ENCODE measurements at regions not wholly inside any gene's neighbourhood (a gene's known extent, or its start where the extent isn't known, plus 50 kb on each side); places are given as distances from the start of the nearest gene placed in this dataset.

DNA sequence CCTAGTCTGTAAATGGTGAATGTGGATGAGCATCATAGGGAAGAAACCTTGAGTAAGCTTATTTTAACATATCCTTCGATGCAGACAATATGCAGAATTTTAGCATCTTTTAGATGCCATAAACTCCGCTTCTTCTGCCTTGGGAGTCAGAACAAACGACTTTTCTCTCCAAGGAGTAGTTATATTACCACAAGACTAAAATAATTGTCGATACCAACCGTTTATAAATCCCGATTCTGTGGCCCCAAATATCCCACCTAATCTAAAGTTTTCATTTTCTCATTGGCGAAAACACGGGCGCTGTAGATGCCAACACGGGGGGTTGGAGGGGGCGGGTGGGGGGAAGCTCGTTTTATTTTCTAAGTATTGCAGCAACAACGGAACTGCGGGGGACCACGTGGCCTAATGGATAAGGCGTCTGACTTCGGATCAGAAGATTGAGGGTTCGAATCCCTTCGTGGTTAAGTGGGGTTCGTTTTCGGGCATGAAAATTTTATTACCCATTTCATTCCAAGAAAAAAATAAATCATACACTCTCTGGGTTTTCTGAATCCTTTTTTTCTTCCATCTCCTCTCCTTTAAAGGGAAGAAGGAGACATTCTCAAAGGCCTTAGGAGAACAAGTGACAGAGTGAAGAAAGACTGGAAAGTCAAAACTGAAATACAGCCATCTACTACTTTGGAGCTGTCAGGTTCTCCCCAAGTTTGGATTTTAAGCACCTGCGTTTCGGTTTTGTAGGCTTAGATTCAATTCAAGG, 65.5 kb upstream of the BTN3A2 start:
- no peak for DNase-seq (ENCODE audit: low spot score)

DNA sequence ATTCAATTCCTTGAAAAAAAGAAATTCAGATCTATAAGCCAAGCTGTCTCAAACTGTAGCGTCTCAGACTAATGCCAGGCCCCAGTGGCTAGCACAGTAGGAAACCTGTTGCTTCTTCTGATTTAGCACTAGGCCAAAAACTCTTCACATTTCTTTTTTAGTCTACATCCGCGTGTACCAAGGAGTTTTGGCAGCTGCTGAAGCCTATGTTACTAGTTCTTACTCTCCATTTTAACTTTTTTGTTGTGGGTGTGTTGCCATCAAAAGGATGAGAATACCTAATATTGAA, 65.0 kb upstream of the BTN3A2 start:
- no peak for DNase-seq (ENCODE audit: low spot score)
- TF ChIP-seq, protein P1, sequence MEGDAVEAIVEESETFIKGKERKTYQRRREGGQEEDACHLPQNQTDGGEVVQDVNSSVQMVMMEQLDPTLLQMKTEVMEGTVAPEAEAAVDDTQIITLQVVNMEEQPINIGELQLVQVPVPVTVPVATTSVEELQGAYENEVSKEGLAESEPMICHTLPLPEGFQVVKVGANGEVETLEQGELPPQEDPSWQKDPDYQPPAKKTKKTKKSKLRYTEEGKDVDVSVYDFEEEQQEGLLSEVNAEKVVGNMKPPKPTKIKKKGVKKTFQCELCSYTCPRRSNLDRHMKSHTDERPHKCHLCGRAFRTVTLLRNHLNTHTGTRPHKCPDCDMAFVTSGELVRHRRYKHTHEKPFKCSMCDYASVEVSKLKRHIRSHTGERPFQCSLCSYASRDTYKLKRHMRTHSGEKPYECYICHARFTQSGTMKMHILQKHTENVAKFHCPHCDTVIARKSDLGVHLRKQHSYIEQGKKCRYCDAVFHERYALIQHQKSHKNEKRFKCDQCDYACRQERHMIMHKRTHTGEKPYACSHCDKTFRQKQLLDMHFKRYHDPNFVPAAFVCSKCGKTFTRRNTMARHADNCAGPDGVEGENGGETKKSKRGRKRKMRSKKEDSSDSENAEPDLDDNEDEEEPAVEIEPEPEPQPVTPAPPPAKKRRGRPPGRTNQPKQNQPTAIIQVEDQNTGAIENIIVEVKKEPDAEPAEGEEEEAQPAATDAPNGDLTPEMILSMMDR (IDR thresholded peaks at IDR 0.05; ENCODE audit: extremely low read depth, missing control alignments) = no peak

More for the DNA sequence above, 65.5 kb upstream of the BTN3A2 start:
- TF ChIP-seq, protein P1 (IDR thresholded peaks at IDR 0.05; ENCODE audit: extremely low read depth, missing control alignments) = no peak

DNA sequence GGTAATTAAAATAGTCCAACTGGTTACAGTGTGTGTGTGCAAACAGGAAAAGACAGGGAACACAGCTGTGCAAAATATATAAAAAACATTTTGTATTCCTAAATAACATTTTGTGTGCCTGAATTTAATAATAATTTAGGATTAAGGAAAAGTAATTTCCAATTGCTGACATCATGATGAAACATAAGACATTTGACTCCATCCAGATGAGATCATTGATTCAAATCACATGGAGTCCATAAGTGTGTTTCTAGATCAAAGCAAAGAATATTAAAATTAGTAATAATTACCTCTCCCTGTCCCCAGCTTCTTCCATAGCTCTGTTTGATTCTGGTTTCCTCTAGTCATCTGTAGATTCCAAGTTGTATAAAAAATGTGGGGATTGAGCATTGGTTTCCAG, 64.6 kb upstream of the BTN3A2 start:
- TF ChIP-seq, protein P1 (IDR thresholded peaks at IDR 0.05; ENCODE audit: extremely low read depth, missing control alignments) = no peak
- no peak for DNase-seq (ENCODE audit: low spot score)

DNA sequence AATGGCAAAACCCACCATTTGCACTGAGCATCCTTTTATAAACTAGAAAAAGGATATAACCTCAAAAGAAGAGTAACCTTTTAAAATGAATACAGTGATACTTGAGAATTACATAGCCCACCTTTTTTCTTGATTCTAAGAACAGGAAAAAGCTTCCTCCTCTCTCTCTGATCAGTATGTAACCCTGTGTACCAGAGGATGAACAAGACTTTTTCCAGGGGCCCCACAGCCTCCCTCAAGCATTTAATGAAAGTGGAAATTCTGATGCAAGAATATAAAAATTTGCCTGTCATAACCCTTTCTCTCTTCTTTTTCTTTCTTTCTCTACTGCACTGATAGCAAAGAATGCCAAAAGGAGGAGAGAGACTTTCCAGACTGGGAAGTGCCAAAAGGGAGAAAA, 64.2 kb upstream of the BTN3A2 start:
- DNase-seq (ENCODE audit: low spot score) = no peak
- TF ChIP-seq, protein P1 (IDR thresholded peaks at IDR 0.05; ENCODE audit: extremely low read depth, missing control alignments) = no peak

DNA sequence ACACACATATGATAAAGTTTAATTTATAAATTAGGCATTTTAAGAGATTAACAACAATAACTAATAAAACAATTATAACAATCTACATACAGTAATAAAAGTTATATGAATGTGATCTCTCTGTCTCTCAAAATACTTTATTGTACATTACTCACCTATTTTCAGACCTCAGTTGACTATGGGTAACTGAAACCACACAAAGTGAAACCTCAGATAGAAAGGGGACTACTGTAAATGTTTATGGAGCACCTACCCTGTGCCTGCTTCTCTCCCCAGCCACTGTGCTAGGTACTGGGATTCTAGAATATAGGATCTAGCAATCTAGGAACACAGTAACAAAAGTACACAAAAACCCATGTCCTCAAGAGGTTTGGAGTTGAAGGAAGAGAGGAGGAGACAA, 63.4 kb upstream of the BTN3A2 start:
- DNase-seq (ENCODE audit: low spot score) = no peak
- TF ChIP-seq, protein P1 (IDR thresholded peaks at IDR 0.05; ENCODE audit: extremely low read depth, missing control alignments) = no peak

DNA sequence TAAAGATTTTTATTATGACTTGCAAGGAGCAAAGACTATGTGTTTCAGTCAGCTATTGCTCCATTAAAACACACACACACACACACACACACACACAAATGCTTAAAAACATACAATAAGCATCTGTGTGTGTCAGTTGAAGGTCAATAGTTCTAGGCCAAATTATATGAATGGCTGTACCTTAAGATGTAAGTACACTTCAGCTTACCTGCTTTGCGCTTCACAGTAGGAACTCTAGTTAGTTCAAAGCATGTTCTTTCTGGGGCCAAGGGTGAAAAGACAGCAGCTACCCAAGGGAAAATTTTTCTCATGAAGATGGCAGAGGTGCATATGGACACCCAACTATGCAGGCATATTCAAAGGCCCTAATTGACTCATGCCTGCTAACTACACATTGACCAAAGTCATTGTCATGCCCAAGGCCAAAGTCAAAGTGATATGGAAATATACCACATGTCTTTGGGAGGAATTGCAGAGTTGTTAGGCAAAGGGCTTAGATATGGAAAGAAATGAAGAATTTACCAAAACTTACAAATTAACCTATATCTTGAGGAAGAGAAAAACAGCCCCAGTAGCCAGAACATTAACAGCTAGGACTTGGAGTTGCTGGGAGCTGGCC, 61.9 kb upstream of the BTN3A2 start:
- TF ChIP-seq, protein P1 (IDR thresholded peaks at IDR 0.05; ENCODE audit: extremely low read depth, missing control alignments) = no peak
- no peak for DNase-seq (ENCODE audit: low spot score)

DNA sequence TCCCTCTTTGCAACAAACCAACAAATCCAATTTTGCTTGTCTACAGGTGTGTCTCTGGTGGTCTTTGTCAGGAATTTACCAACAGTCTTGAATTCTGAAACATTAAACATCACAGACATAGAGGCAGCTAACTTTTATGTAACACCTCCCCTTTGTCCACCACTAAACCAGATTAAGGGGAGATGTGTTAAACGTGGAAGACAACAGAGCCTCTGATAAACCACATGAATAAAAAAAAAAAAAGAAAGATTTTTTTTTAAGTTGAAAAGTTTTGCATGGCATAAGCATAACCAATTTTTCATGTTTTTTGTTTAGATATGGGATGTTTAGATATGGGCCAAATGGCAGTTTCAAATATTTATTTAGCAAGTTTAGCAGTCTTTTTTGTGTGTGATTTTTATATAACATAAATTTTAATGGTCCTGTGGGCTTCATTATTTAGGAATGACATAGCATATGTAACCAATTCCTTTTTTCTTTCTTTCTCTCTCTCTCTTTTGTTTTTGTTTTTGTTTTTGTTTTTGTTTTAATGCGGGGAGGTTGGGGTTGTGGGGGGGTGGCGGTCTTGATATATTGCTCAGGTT, 60.7 kb upstream of the BTN3A2 start:
- DNase-seq (ENCODE audit: low spot score) = no peak
- TF ChIP-seq, protein P1 (IDR thresholded peaks at IDR 0.05; ENCODE audit: extremely low read depth, missing control alignments) = no peak
